Keratinocyte (primary cell): ENCODE measurements at regions not wholly inside any gene's neighbourhood (a gene's known extent, or its start where the extent isn't known, plus 50 kb on each side); places are given as distances from the start of the nearest gene placed in this dataset.

Experiments
- CTCF ChIP-seq, 3 experiments: IDR thresholded peaks in 1 of 3; conservative IDR thresholded peaks in 1 of 3; optimal IDR thresholded peaks in 1 of 3; 2 replicates in 2 of 3; 3 replicates in 1 of 3; pipeline versions ENCODE3 to v1.5.1; 2011; ENCODE audit warnings: low read length in 3 of 3, mild to moderate bottlenecking in 3 of 3, moderate library complexity in 2 of 3, control low read depth in 1 of 3, inconsistent platforms in 1 of 3; ENCODE audit not compliant: insufficient read depth in 2 of 3; ENCODE audit errors: extremely low read depth in 1 of 3
- EZH2 ChIP-seq: IDR thresholded peaks from one replicate; pipeline ENCODE4 v1.6.1; 2012; ENCODE audit warnings: inconsistent platforms, mild to moderate bottlenecking, low read length, moderate library complexity

GRCh38 chr2:63740943-63741342 lies 100.8 kb upstream of the UGP2 start:
- TF ChIP-seq CTCF (optimal IDR thresholded peaks at IDR 0.05 in 1 of 3, IDR thresholded peaks at IDR 0.05 in 1 of 3, conservative IDR thresholded peaks at IDR 0.05 in 1 of 3; ENCODE audit: extremely low read depth in 1 of 3, insufficient read depth in 2 of 3, low read length in 3 of 3) (no peak), EZH2 (no peak)
